Gastroesophageal sphincter (tissue), 3 donors: ENCODE measurements at regions not wholly inside any gene's neighbourhood (a gene's known extent, or its start where the extent isn't known, plus 50 kb on each side); places are given as distances from the start of the nearest gene placed in this dataset.

Experiments
- CTCF ChIP-seq, 4 experiments: fragments of 200-600 bp in 2 of 4; fragments of 450-650 bp in 2 of 4; sonication (generic) in 1 of 4; IDR thresholded peaks; one replicate each; pipeline ENCODE4 v1.5.1; 2017 to 2019; ENCODE audit warnings: antibody characterized with exemption in 4 of 4, mild to moderate bottlenecking in 2 of 4, moderate library complexity in 2 of 4
- EP300 ChIP-seq: sonication (generic); formaldehyde crosslinking; IDR thresholded peaks from one replicate; pipeline ENCODE4 v1.6.1; 2017; ENCODE audit warnings: antibody characterized with exemption, mild to moderate bottlenecking
- POLR2A ChIP-seq, 2 donors: fragments of 450-650 bp; IDR thresholded peaks; one replicate each; pipeline ENCODE4 v1.6.1; 2017; ENCODE audit warnings: antibody characterized with exemption in 2 of 2, mild to moderate bottlenecking in 2 of 2, moderate library complexity in 1 of 2
- POLR2AphosphoS5 ChIP-seq: sonication (generic); formaldehyde crosslinking; IDR thresholded peaks from one replicate; pipeline ENCODE4 v1.6.1; 2017; ENCODE audit warnings: antibody characterized with exemption

GRCh38 chr17:70314506-70314905 is 145.2 kb downstream of the KCNJ2 start:
- TF ChIP-seq CTCF (IDR thresholded peaks at IDR 0.05) (no peak), POLR2A (IDR thresholded peaks at IDR 0.05) (no peak), EP300 (no peak), POLR2AphosphoS5 (no peak)
